HepG2 (cell line): ENCODE measurements at regions not wholly inside any gene's neighbourhood (a gene's known extent, or its start where the extent isn't known, plus 50 kb on each side); places are given as distances from the start of the nearest gene placed in this dataset.
A peak's percentile ranks its signal among the peaks of the same experiment; 100 is the strongest.
"Not testable (repeated sequence)": the region's sequence is repeated elsewhere in the genome, so short reads cannot be mapped to it uniquely, and the experiment has no call there.

Experiments
- ATAC-seq: fragments of 200-7000 bp; cut with Tn5 transposase; 3 replicates; pipeline ENCODE4 v1.9.1; 2020; ENCODE audit warnings: mild to moderate bottlenecking, moderate library complexity
- BruUV-seq: library from RNA; stranded (reverse); fragments of 400-500 nt; replicated peaks from 2 replicates; lab custom pipeline; 2021; lab: Mats Ljungman, UMichigan
- CTCF ChIA-PET: fragments of 300-600 bp; formaldehyde crosslinking; extraction: SDS; loops from one replicate; lab custom pipeline; 2021; ENCODE audit warnings: low total read pairs, inconsistent platforms, low intra/inter-chr PET ratio; lab: Yijun Ruan, JAX
- POLR2A ChIA-PET: fragments of 350-600 bp; sonication (Branson Sonifier 250); formaldehyde crosslinking; loops from one replicate; lab custom pipeline; 2020; ENCODE audit warnings: antibody characterized with exemption, inconsistent platforms; lab: Yijun Ruan, JAX
- DNase-seq: peaks from one replicate; pipeline ENCODE4 v3.0.0-alpha.2; 2015; ENCODE audit warnings: low spot score
- FAIRE-seq: peaks from 3 replicates; lab custom pipeline; 2011; peaks lifted over from hg19 to GRCh38; lab: Jason Lieb, UNC
- H2AFZ ChIP-seq: one replicate; pipeline ENCODE4 v1.6.1; 2011; ENCODE audit warnings: low read length, inconsistent platforms
- H3K27ac ChIP-seq: fragments of 300-600 bp; 3 replicates; pipeline ENCODE4 v1.8.0; 2011; ENCODE audit warnings: mixed run types, mild to moderate bottlenecking, mixed read lengths, low read length, inconsistent platforms; ENCODE audit not compliant: insufficient read depth; ENCODE audit errors: extremely low read length
- H3K27me3 ChIP-seq, 2 experiments: fragments of 200-600 bp in 1 of 2; 2 replicates in 1 of 2; 3 replicates in 1 of 2; pipeline versions ENCODE4 v1.6.0 to v1.8.0; 2011; ENCODE audit warnings: low read length in 2 of 2, mild to moderate bottlenecking in 2 of 2, moderate library complexity in 2 of 2, inconsistent platforms in 1 of 2; ENCODE audit not compliant: insufficient read depth in 2 of 2, control insufficient read depth in 1 of 2
- H3K36me3 ChIP-seq, 2 experiments: fragments of 200-600 bp in 1 of 2; replicated peaks in 1 of 2; 2 replicates in 1 of 2; 3 replicates in 1 of 2; pipeline versions ENCODE4 v1.5.1 to v1.8.0; 2011; ENCODE audit warnings: low read length in 2 of 2, inconsistent platforms in 1 of 2; ENCODE audit not compliant: insufficient read depth in 2 of 2, control insufficient read depth in 1 of 2
- H3K4me1 ChIP-seq: 2 replicates; pipeline ENCODE4 v1.5.1; 2012; ENCODE audit warnings: low read length, inconsistent platforms; ENCODE audit not compliant: insufficient read depth
- H3K4me2 ChIP-seq: 2 replicates; pipeline ENCODE4 v1.6.0; 2011; ENCODE audit warnings: low read depth, low read length, inconsistent platforms
- H3K4me3 ChIP-seq, 3 experiments: fragments of 200-600 bp in 1 of 3; sonication (generic), shearing (Covaris generic) in 1 of 3; replicated peaks in 1 of 3; 2 replicates each; pipeline ENCODE4 v1.5.1; 2011 to 2016; ENCODE audit warnings: low read length in 3 of 3, inconsistent platforms in 2 of 3, low read depth in 2 of 3, mild to moderate bottlenecking in 2 of 3, control low read depth in 1 of 3, mixed read lengths in 1 of 3; ENCODE audit not compliant: insufficient read depth in 1 of 3
- H3K79me2 ChIP-seq: one replicate; pipeline ENCODE4 v1.6.1; 2011; ENCODE audit warnings: low read length, inconsistent platforms; ENCODE audit not compliant: insufficient read depth
- H3K9ac ChIP-seq: 2 replicates; pipeline ENCODE4 v1.6.0; 2011; ENCODE audit warnings: mild to moderate bottlenecking, low read depth, low read length, inconsistent platforms; ENCODE audit not compliant: insufficient read depth
- H3K9me3 ChIP-seq: 2 replicates; pipeline ENCODE4 v1.5.1; 2012; ENCODE audit warnings: mild to moderate bottlenecking, low read length
- H4K20me1 ChIP-seq: 2 replicates; pipeline ENCODE4 v1.6.0; 2011; ENCODE audit warnings: inconsistent platforms, mild to moderate bottlenecking, low read length, moderate library complexity; ENCODE audit not compliant: insufficient read depth
- TSC22D2 ChIP-seq: sonication (generic); formaldehyde crosslinking; IDR thresholded peaks from 2 replicates; pipeline ENCODE4 v1.5.1; 2020; ENCODE audit warnings: missing genetic modification reagents, mild to moderate bottlenecking, borderline replicate concordance
- ZNF317 ChIP-seq: sonication (generic); formaldehyde crosslinking; IDR thresholded peaks from 2 replicates; pipeline ENCODE4 v1.5.0; 2020; ENCODE audit warnings: mild to moderate bottlenecking, missing genetic modification reagents
- ZNF773 ChIP-seq: sonication (generic); formaldehyde crosslinking; IDR thresholded peaks from 2 replicates; pipeline ENCODE4 v1.4.0; 2020; ENCODE audit warnings: missing genetic modification reagents, borderline replicate concordance
- WGBS: methylation state at CpG from one replicate; pipeline ENCODE4 v1.1.6; 2017; ENCODE audit warnings: low lambda C conversion rate; 5-methylcytosine and 5-hydroxymethylcytosine counted together
- in situ Hi-C: cut with HindIII; loops from 2 replicates; pipeline ENCODE4 v1.10.0; 2017; ENCODE audit warnings: low pct_unique_long_range_greater_than_20kb; ENCODE audit not compliant: extremely low pct_ligation_motif_present
- intact Hi-C: fragments of 100-400 bp; cut with micrococcal nuclease; formaldehyde crosslinking; loops from one replicate; pipeline ENCODE4 v1.10.0; 2022; ENCODE audit not compliant: unreplicated experiment
- TF ChIP-seq, protein P1 (sequence below): fragments of 450-650 bp; IDR thresholded peaks from 2 replicates; pipeline ENCODE4 v1.6.1; 2016

- H3K79me2 ChIP-seq, H3K9me3 ChIP-seq, H3K4me2 ChIP-seq, H3K4me1 ChIP-seq, H3K36me3 ChIP-seq, ATAC-seq, CTCF ChIA-PET, POLR2A ChIA-PET, intact Hi-C loops, H3K9ac ChIP-seq, H3K27ac ChIP-seq, BruUV-seq, H4K20me1 ChIP-seq, H2AFZ ChIP-seq, H3K4me3 ChIP-seq, H3K27me3 ChIP-seq, DNase-seq, in situ Hi-C loops, FAIRE-seq: not testable (repeated sequence)
- 38% methylated on average over 2 of the region's 2 CpGs for WGBS
Measured at GRCh38 chr3:153933481-153933880, 187.7 kb upstream of the ARHGEF26 start.

DNA sequence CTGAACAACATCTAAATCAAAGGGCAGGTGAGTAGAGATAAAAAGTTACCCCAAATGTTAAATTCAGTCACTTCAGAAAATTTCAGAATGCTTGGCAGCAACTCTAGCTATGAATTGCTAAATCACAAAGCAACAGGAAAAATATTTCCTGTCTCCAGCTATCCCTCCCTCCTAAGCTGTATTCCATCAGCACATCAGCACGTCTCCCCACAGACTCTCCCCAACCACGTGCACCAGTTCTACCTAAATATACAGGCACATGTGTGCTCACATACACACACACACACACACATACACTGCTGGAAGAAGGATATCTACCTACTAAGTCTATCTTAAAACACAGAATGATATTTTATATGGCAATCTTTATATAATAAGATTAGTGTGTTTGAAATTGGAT is 177.1 kb upstream of the ARHGEF26 start:
- CTCF ChIA-PET, result no interaction called here
- no peaks in the 10 kb centered on the region for H3K36me3 ChIP-seq
- BruUV-seq, result no TSS peak
- no peak overlapping the region for H3K27ac ChIP-seq
- no peak for TF ChIP-seq ZNF773 (CRISPR knock-in tag)
- TF ChIP-seq ZNF317 (CRISPR knock-in tag), result no peak
- TF ChIP-seq, protein P1, sequence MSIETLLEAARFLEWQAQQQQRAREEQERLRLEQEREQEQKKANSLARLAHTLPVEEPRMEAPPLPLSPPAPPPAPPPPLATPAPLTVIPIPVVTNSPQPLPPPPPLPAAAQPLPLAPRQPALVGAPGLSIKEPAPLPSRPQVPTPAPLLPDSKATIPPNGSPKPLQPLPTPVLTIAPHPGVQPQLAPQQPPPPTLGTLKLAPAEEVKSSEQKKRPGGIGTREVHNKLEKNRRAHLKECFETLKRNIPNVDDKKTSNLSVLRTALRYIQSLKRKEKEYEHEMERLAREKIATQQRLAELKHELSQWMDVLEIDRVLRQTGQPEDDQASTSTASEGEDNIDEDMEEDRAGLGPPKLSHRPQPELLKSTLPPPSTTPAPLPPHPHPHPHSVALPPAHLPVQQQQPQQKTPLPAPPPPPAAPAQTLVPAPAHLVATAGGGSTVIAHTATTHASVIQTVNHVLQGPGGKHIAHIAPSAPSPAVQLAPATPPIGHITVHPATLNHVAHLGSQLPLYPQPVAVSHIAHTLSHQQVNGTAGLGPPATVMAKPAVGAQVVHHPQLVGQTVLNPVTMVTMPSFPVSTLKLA, result peak; percentile 88
- no peak for TF ChIP-seq TSC22D2 (CRISPR knock-in tag)
- no peak overlapping the region for H3K4me2 ChIP-seq
- no peak overlapping the region for H3K4me3 ChIP-seq
- no peak overlapping the region for H2AFZ ChIP-seq
- no peaks in the 10 kb centered on the region; a peak in 1 of 5 replicates for H3K27me3 ChIP-seq
- intact Hi-C loops (no loop called here), in situ Hi-C loops (no loop called here)
- H3K79me2 ChIP-seq, result no peaks in the 10 kb centered on the region
- no peaks in the 10 kb centered on the region for H3K9me3 ChIP-seq
- no peaks in the 10 kb centered on the region for H4K20me1 ChIP-seq
- no peak overlapping the region for H3K9ac ChIP-seq
- POLR2A ChIA-PET, result no interaction called here
- 0% methylated on average over 2 of the region's 2 CpGs for WGBS
- FAIRE-seq, result no peak
- no peak for ATAC-seq
- no peaks in the 10 kb centered on the region for H3K4me1 ChIP-seq
- DNase-seq, result no peak
